Keratinocyte (primary cell): ENCODE measurements at regions not wholly inside any gene's neighbourhood (a gene's known extent, or its start where the extent isn't known, plus 50 kb on each side); places are given as distances from the start of the nearest gene placed in this dataset.

Experiments used
- DNase-seq: peaks from one replicate; pipeline ENCODE4 v3.0.0-alpha.2; 2011; ENCODE audit warnings: low read depth, missing footprints, low spot score
- FAIRE-seq: peaks from 2 replicates; lab custom pipeline; 2011; peaks lifted over from hg19 to GRCh38; lab: Jason Lieb, UNC
- H2AFZ ChIP-seq: 2 replicates; pipeline ENCODE4 v1.6.0; 2012; ENCODE audit warnings: low read length, control low read depth, inconsistent platforms; ENCODE audit not compliant: control insufficient read depth
- H3K27ac ChIP-seq: 2 replicates; pipeline ENCODE4 v1.5.1; 2011; ENCODE audit warnings: low read length; ENCODE audit not compliant: control insufficient read depth, insufficient read depth
- H3K27me3 ChIP-seq: 3 replicates; pipeline ENCODE4 v1.6.0; 2011; ENCODE audit warnings: low read length; ENCODE audit not compliant: control insufficient read depth, insufficient read depth; ENCODE audit errors: extremely low read depth
- H3K36me3 ChIP-seq, 2 experiments: 2 replicates in 1 of 2; 3 replicates in 1 of 2; pipeline ENCODE4 v1.5.1; 2011; ENCODE audit warnings: low read length in 2 of 2, mild to moderate bottlenecking in 1 of 2; ENCODE audit not compliant: control insufficient read depth in 2 of 2, insufficient read depth in 2 of 2; ENCODE audit errors: extremely low read depth in 1 of 2
- H3K4me1 ChIP-seq: 3 replicates; pipeline ENCODE4 v1.5.1; 2011; ENCODE audit warnings: low read length; ENCODE audit not compliant: control insufficient read depth, insufficient read depth; ENCODE audit errors: extremely low read depth
- H3K4me2 ChIP-seq: 3 replicates; pipeline ENCODE4 v1.6.0; 2011; ENCODE audit warnings: low read depth, low read length; ENCODE audit not compliant: control insufficient read depth, insufficient read depth; ENCODE audit errors: extremely low read depth
- H3K4me3 ChIP-seq, 3 experiments: fragments of 200-600 bp in 1 of 3; sonication (generic) in 1 of 3; 2 replicates in 2 of 3; 3 replicates in 1 of 3; pipeline ENCODE4 v1.5.1; 2011 to 2016; ENCODE audit warnings: low read length in 3 of 3, mild to moderate bottlenecking in 3 of 3, control low read depth in 2 of 3, inconsistent platforms in 1 of 3, low read depth in 1 of 3, mixed read lengths in 1 of 3, mixed run types in 1 of 3, moderate library complexity in 1 of 3; ENCODE audit not compliant: control insufficient read depth in 2 of 3, insufficient read depth in 2 of 3; ENCODE audit errors: extremely low read depth in 1 of 3
- H3K79me2 ChIP-seq: 2 replicates; pipeline ENCODE4 v1.6.0; 2012; ENCODE audit warnings: low read length; ENCODE audit not compliant: control insufficient read depth, insufficient read depth
- H3K9ac ChIP-seq: 3 replicates; pipeline ENCODE4 v1.6.0; 2011; ENCODE audit warnings: low read length; ENCODE audit not compliant: control insufficient read depth, insufficient read depth; ENCODE audit errors: extremely low read depth
- H3K9me1 ChIP-seq: 3 replicates; pipeline ENCODE4 v1.6.0; 2011; ENCODE audit warnings: low read length; ENCODE audit not compliant: control insufficient read depth, insufficient read depth; ENCODE audit errors: extremely low read depth
- H3K9me3 ChIP-seq: 2 replicates; pipeline ENCODE4 v1.5.1; 2012; ENCODE audit warnings: low read depth, low read length; ENCODE audit not compliant: control insufficient read depth
- H4K20me1 ChIP-seq: 3 replicates; pipeline ENCODE4 v1.6.0; 2011; ENCODE audit warnings: low read length; ENCODE audit not compliant: control insufficient read depth, insufficient read depth; ENCODE audit errors: extremely low read depth
- EZH2 ChIP-seq: IDR thresholded peaks from one replicate; pipeline ENCODE4 v1.6.1; 2012; ENCODE audit warnings: inconsistent platforms, mild to moderate bottlenecking, low read length, moderate library complexity
- dilution Hi-C: fragments of 300-500 bp; cut with MboI; formaldehyde crosslinking; loops from one replicate; pipeline ENCODE4 v1.7.0; 2020; ENCODE audit warnings: low sequenced_read_pairs; ENCODE audit not compliant: extremely low pct_ligation_motif_present
- TF ChIP-seq, protein P1 (sequence below), 3 experiments: IDR thresholded peaks in 1 of 3; conservative IDR thresholded peaks in 1 of 3; optimal IDR thresholded peaks in 1 of 3; 2 replicates in 2 of 3; 3 replicates in 1 of 3; pipeline versions ENCODE3 to v1.5.1; 2011; ENCODE audit warnings: low read length in 3 of 3, mild to moderate bottlenecking in 3 of 3, moderate library complexity in 2 of 3, control low read depth in 1 of 3, inconsistent platforms in 1 of 3; ENCODE audit not compliant: insufficient read depth in 2 of 3; ENCODE audit errors: extremely low read depth in 1 of 3

GRCh38 chr17:77432034-77432661, 291.4 kb downstream of the SEC14L1 start:
- H3K4me1 ChIP-seq, result peaks cover 20% of the 10 kb centered on the region
- no peak overlapping the region for H2AFZ ChIP-seq
- H3K9me3 ChIP-seq, result no peaks in the 10 kb centered on the region
- no peak overlapping the region for H3K4me3 ChIP-seq
- dilution Hi-C loops, result no loop called here
- H3K9ac ChIP-seq, result no peak overlapping the region
- DNase-seq (no peak), FAIRE-seq (no peak)
- peaks cover 66% of the 10 kb centered on the region for H4K20me1 ChIP-seq
- no peaks in the 10 kb centered on the region for H3K27me3 ChIP-seq
- peaks cover 94% of the 10 kb centered on the region for H3K79me2 ChIP-seq
- no peaks in the 10 kb centered on the region for H3K9me1 ChIP-seq
- no peak for TF ChIP-seq EZH2
- TF ChIP-seq, protein P1, sequence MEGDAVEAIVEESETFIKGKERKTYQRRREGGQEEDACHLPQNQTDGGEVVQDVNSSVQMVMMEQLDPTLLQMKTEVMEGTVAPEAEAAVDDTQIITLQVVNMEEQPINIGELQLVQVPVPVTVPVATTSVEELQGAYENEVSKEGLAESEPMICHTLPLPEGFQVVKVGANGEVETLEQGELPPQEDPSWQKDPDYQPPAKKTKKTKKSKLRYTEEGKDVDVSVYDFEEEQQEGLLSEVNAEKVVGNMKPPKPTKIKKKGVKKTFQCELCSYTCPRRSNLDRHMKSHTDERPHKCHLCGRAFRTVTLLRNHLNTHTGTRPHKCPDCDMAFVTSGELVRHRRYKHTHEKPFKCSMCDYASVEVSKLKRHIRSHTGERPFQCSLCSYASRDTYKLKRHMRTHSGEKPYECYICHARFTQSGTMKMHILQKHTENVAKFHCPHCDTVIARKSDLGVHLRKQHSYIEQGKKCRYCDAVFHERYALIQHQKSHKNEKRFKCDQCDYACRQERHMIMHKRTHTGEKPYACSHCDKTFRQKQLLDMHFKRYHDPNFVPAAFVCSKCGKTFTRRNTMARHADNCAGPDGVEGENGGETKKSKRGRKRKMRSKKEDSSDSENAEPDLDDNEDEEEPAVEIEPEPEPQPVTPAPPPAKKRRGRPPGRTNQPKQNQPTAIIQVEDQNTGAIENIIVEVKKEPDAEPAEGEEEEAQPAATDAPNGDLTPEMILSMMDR (optimal IDR thresholded peaks at IDR 0.05 in 1 of 3, IDR thresholded peaks at IDR 0.05 in 1 of 3, conservative IDR thresholded peaks at IDR 0.05 in 1 of 3; ENCODE audit: extremely low read depth in 1 of 3, insufficient read depth in 2 of 3, low read length in 3 of 3), result no peak
- no peak overlapping the region for H3K4me2 ChIP-seq
- H3K36me3 ChIP-seq, result peaks cover 19 to 29% of the 10 kb centered on the region in 2 experiments
- H3K27ac ChIP-seq, result no peak overlapping the region

- no peak overlapping the region for H3K4me2 ChIP-seq
- H3K79me2 ChIP-seq, result peaks cover 93% of the 10 kb centered on the region
- H3K27ac ChIP-seq, result no peak overlapping the region
- peaks cover 14% of the 10 kb centered on the region for H3K4me1 ChIP-seq
- no peak for DNase-seq
- peaks cover 21 to 29% of the 10 kb centered on the region in 2 experiments for H3K36me3 ChIP-seq
- H3K9ac ChIP-seq, result no peak overlapping the region
- no peaks in the 10 kb centered on the region for H3K9me1 ChIP-seq
- dilution Hi-C loops, result no loop called here
- no peaks in the 10 kb centered on the region for H3K27me3 ChIP-seq
- no peaks in the 10 kb centered on the region for H3K9me3 ChIP-seq
- no peak overlapping the region for H3K4me3 ChIP-seq
- no peak overlapping the region for H2AFZ ChIP-seq
- peaks cover 64% of the 10 kb centered on the region for H4K20me1 ChIP-seq
- no peak for FAIRE-seq
- TF ChIP-seq, protein P1 (optimal IDR thresholded peaks at IDR 0.05 in 1 of 3, IDR thresholded peaks at IDR 0.05 in 1 of 3, conservative IDR thresholded peaks at IDR 0.05 in 1 of 3; ENCODE audit: extremely low read depth in 1 of 3, insufficient read depth in 2 of 3, low read length in 3 of 3), result no peak
- no peak for TF ChIP-seq EZH2
Measured at GRCh38 chr17:77432742-77433141, 292.0 kb downstream of the SEC14L1 start.
